ENCODE measurements at regions not wholly inside any gene's neighbourhood (a gene's known extent, or its start where the extent isn't known, plus 50 kb on each side); places are given as distances from the start of the nearest gene placed in this dataset.

GRCh38 chrX:39975101-39975925 lies 122.4 kb downstream of the BCOR start:
- no peaks in the 10 kb centered on the region for H3K4me1 ChIP-seq (ENCODE audit: control insufficient read depth, insufficient read depth, low read length, poor library complexity, severe bottlenecking)

DNA sequence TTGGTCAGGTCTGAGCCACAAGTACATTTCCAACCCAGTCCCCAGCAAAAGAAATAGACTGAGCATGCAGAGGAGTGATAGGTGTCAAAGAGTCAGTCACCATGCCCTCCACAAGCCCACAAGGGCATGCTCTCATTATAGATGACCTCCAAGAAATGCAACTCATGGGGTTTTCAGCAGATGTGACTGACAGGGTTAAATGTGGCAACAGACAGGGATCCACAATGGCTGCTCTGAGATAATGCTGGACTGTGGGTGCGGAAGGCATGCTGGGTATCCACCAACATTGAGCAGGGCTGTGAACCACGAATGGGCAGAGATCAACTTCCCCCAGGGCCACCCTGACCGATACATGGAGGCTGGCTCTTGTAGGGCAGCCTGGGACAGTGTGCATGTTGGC lies 115.8 kb downstream of the BCOR start:
- Histone ChIP-seq H3K27me3 (replicated peaks; ENCODE audit: control insufficient read depth, insufficient read depth, low read length, poor library complexity, severe bottlenecking) (no peaks in the 10 kb centered on the region), H3K9me3 (ENCODE audit: control insufficient read depth, low read length) (no peaks in the 10 kb centered on the region), H3K4me3 (ENCODE audit: insufficient read depth, low read depth, low read length, poor library complexity, severe bottlenecking) (no peak overlapping the region), H3K4me1 (ENCODE audit: control insufficient read depth, insufficient read depth, low read length, poor library complexity, severe bottlenecking) (no peaks in the 10 kb centered on the region), H3K27ac (ENCODE audit: insufficient read depth, low read length, poor library complexity, severe bottlenecking) (no peak overlapping the region), H3K36me3 (ENCODE audit: control insufficient read depth, insufficient read depth, low read length) (no peaks in the 10 kb centered on the region)
- DNase-seq = no peak

More at GRCh38 chrX:39975101-39975925, 122.4 kb downstream of the BCOR start:
- no peaks in the 10 kb centered on the region for H3K36me3 ChIP-seq (ENCODE audit: control insufficient read depth, insufficient read depth, low read length)
- H3K9me3 ChIP-seq (ENCODE audit: control insufficient read depth, low read length) = peaks cover 5% of the 10 kb centered on the region
- DNase-seq = no peak
- no peak overlapping the region for H3K4me3 ChIP-seq (ENCODE audit: insufficient read depth, low read depth, low read length, poor library complexity, severe bottlenecking)
- no peaks in the 10 kb centered on the region for H3K27me3 ChIP-seq (replicated peaks; ENCODE audit: control insufficient read depth, insufficient read depth, low read length, poor library complexity, severe bottlenecking)
- H3K27ac ChIP-seq (ENCODE audit: insufficient read depth, low read length, poor library complexity, severe bottlenecking) = no peak overlapping the region

- Histone ChIP-seq H3K9me3 (ENCODE audit: control insufficient read depth, low read length) (no peaks in the 10 kb centered on the region), H3K27ac (ENCODE audit: insufficient read depth, low read length, poor library complexity, severe bottlenecking) (no peak overlapping the region), H3K36me3 (ENCODE audit: control insufficient read depth, insufficient read depth, low read length) (no peaks in the 10 kb centered on the region), H3K4me1 (ENCODE audit: control insufficient read depth, insufficient read depth, low read length, poor library complexity, severe bottlenecking) (no peaks in the 10 kb centered on the region), H3K27me3 (replicated peaks; ENCODE audit: control insufficient read depth, insufficient read depth, low read length, poor library complexity, severe bottlenecking) (no peaks in the 10 kb centered on the region), H3K4me3 (ENCODE audit: insufficient read depth, low read depth, low read length, poor library complexity, severe bottlenecking) (no peak overlapping the region)
- DNase-seq = no peak
Observed at GRCh38 chrX:39982948-39983347, 114.8 kb downstream of the BCOR start.

DNA sequence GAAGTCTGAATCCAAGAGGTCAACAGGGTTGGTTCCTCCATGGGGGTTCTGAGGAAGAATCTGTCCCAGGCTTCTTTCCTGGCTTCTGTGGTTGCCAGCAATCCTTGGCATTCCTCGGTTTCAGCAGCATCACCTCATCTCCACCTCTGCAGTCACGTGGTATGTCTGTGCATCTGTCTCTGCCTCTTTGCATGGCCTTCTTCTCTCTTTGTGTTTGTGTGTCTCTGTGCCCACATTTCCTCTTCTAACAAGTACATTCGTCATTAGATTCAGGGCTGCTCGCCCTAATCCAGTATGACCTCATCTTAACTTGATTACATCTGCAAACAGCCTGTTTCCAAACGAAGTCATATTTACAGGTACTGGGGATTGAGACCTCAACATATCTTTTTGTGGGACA lies 114.0 kb downstream of the BCOR start:
- Histone ChIP-seq H3K27me3 (replicated peaks; ENCODE audit: control insufficient read depth, insufficient read depth, low read length, poor library complexity, severe bottlenecking) (no peaks in the 10 kb centered on the region), H3K27ac (ENCODE audit: insufficient read depth, low read length, poor library complexity, severe bottlenecking) (no peak overlapping the region), H3K36me3 (ENCODE audit: control insufficient read depth, insufficient read depth, low read length) (no peaks in the 10 kb centered on the region), H3K4me1 (ENCODE audit: control insufficient read depth, insufficient read depth, low read length, poor library complexity, severe bottlenecking) (no peaks in the 10 kb centered on the region), H3K9me3 (ENCODE audit: control insufficient read depth, low read length) (no peaks in the 10 kb centered on the region), H3K4me3 (ENCODE audit: insufficient read depth, low read depth, low read length, poor library complexity, severe bottlenecking) (no peak overlapping the region)
- no peak for DNase-seq

GRCh38 chrX:39984191-39984956 lies 113.4 kb downstream of the BCOR start:
- no peak for DNase-seq
- no peaks in the 10 kb centered on the region for H3K9me3 ChIP-seq (ENCODE audit: control insufficient read depth, low read length)
- no peaks in the 10 kb centered on the region for H3K36me3 ChIP-seq (ENCODE audit: control insufficient read depth, insufficient read depth, low read length)
- H3K27ac ChIP-seq (ENCODE audit: insufficient read depth, low read length, poor library complexity, severe bottlenecking) = no peak overlapping the region
- no peaks in the 10 kb centered on the region for H3K27me3 ChIP-seq (replicated peaks; ENCODE audit: control insufficient read depth, insufficient read depth, low read length, poor library complexity, severe bottlenecking)
- H3K4me1 ChIP-seq (ENCODE audit: control insufficient read depth, insufficient read depth, low read length, poor library complexity, severe bottlenecking) = no peaks in the 10 kb centered on the region
- H3K4me3 ChIP-seq (ENCODE audit: insufficient read depth, low read depth, low read length, poor library complexity, severe bottlenecking) = no peak overlapping the region

GRCh38 chrX:39985071-39985470 lies 112.7 kb downstream of the BCOR start:
- Histone ChIP-seq H3K4me3 (ENCODE audit: insufficient read depth, low read depth, low read length, poor library complexity, severe bottlenecking) (no peak overlapping the region), H3K9me3 (ENCODE audit: control insufficient read depth, low read length) (no peaks in the 10 kb centered on the region), H3K27me3 (replicated peaks; ENCODE audit: control insufficient read depth, insufficient read depth, low read length, poor library complexity, severe bottlenecking) (no peaks in the 10 kb centered on the region), H3K4me1 (ENCODE audit: control insufficient read depth, insufficient read depth, low read length, poor library complexity, severe bottlenecking) (no peaks in the 10 kb centered on the region), H3K27ac (ENCODE audit: insufficient read depth, low read length, poor library complexity, severe bottlenecking) (no peak overlapping the region), H3K36me3 (ENCODE audit: control insufficient read depth, insufficient read depth, low read length) (no peaks in the 10 kb centered on the region)
- DNase-seq = no peak

GRCh38 chrX:39985551-39985950 lies 112.2 kb downstream of the BCOR start:
- Histone ChIP-seq H3K36me3 (ENCODE audit: control insufficient read depth, insufficient read depth, low read length) (no peaks in the 10 kb centered on the region), H3K9me3 (ENCODE audit: control insufficient read depth, low read length) (no peaks in the 10 kb centered on the region), H3K27me3 (replicated peaks; ENCODE audit: control insufficient read depth, insufficient read depth, low read length, poor library complexity, severe bottlenecking) (no peaks in the 10 kb centered on the region), H3K4me3 (ENCODE audit: insufficient read depth, low read depth, low read length, poor library complexity, severe bottlenecking) (no peak overlapping the region), H3K27ac (ENCODE audit: insufficient read depth, low read length, poor library complexity, severe bottlenecking) (no peak overlapping the region), H3K4me1 (ENCODE audit: control insufficient read depth, insufficient read depth, low read length, poor library complexity, severe bottlenecking) (no peaks in the 10 kb centered on the region)
- DNase-seq = no peak

GRCh38 chrX:39988496-39988895 lies 109.3 kb downstream of the BCOR start:
- DNase-seq = no peak
- Histone ChIP-seq H3K36me3 (ENCODE audit: control insufficient read depth, insufficient read depth, low read length) (no peaks in the 10 kb centered on the region), H3K27ac (ENCODE audit: insufficient read depth, low read length, poor library complexity, severe bottlenecking) (no peak overlapping the region), H3K4me1 (ENCODE audit: control insufficient read depth, insufficient read depth, low read length, poor library complexity, severe bottlenecking) (no peaks in the 10 kb centered on the region), H3K9me3 (ENCODE audit: control insufficient read depth, low read length) (no peaks in the 10 kb centered on the region), H3K27me3 (replicated peaks; ENCODE audit: control insufficient read depth, insufficient read depth, low read length, poor library complexity, severe bottlenecking) (no peaks in the 10 kb centered on the region), H3K4me3 (ENCODE audit: insufficient read depth, low read depth, low read length, poor library complexity, severe bottlenecking) (no peak overlapping the region)

- Histone ChIP-seq H3K27me3 (replicated peaks; ENCODE audit: control insufficient read depth, insufficient read depth, low read length, poor library complexity, severe bottlenecking) (no peaks in the 10 kb centered on the region), H3K27ac (ENCODE audit: insufficient read depth, low read length, poor library complexity, severe bottlenecking) (no peak overlapping the region), H3K36me3 (ENCODE audit: control insufficient read depth, insufficient read depth, low read length) (no peaks in the 10 kb centered on the region), H3K4me3 (ENCODE audit: insufficient read depth, low read depth, low read length, poor library complexity, severe bottlenecking) (no peak overlapping the region), H3K4me1 (ENCODE audit: control insufficient read depth, insufficient read depth, low read length, poor library complexity, severe bottlenecking) (no peaks in the 10 kb centered on the region), H3K9me3 (ENCODE audit: control insufficient read depth, low read length) (no peaks in the 10 kb centered on the region)
- DNase-seq = no peak
Observed at GRCh38 chrX:39990388-39990787, 107.4 kb downstream of the BCOR start.

GRCh38 chrX:39992300-39992699 lies 105.5 kb downstream of the BCOR start:
- Histone ChIP-seq H3K4me1 (ENCODE audit: control insufficient read depth, insufficient read depth, low read length, poor library complexity, severe bottlenecking) (no peaks in the 10 kb centered on the region), H3K36me3 (ENCODE audit: control insufficient read depth, insufficient read depth, low read length) (no peaks in the 10 kb centered on the region), H3K9me3 (ENCODE audit: control insufficient read depth, low read length) (no peaks in the 10 kb centered on the region), H3K4me3 (ENCODE audit: insufficient read depth, low read depth, low read length, poor library complexity, severe bottlenecking) (no peak overlapping the region), H3K27ac (ENCODE audit: insufficient read depth, low read length, poor library complexity, severe bottlenecking) (no peak overlapping the region), H3K27me3 (replicated peaks; ENCODE audit: control insufficient read depth, insufficient read depth, low read length, poor library complexity, severe bottlenecking) (peaks cover 4% of the 10 kb centered on the region)
- DNase-seq = no peak
